ENCODE measurements at regions not wholly inside any gene's neighbourhood (a gene's known extent, or its start where the extent isn't known, plus 50 kb on each side); places are given as distances from the start of the nearest gene placed in this dataset.

DNA sequence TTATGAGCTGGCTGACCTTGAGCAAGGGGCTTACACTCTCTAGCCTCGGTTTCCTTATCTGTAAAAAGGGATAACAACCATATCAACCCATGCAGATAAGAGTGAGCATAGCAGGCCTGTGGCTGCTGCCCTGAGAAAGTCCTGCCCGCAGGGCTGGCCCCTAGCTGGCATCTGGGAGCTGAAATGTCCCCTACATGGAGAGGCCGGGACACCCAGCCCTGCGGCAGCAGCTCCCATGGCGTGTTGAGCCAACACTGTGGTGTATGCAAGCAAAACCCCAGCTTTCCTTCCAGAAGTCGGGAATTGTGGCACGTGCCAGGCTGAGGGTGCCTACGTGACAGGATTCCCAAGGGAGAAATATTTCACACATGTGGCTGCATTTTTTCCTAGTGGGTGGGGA lies 358.9 kb downstream of the CTTN start:
- intact Hi-C loops (cut with micrococcal nuclease; ENCODE audit: unreplicated experiment): no loop called here
- Histone ChIP-seq H3K27ac (ENCODE audit: low read depth, low read length, poor library complexity, severe bottlenecking) (no peak overlapping the region), H3K4me1 (ENCODE audit: insufficient read depth, low read length, poor library complexity, severe bottlenecking) (no peaks in the 10 kb centered on the region), H3K36me3 (ENCODE audit: insufficient read depth, low read length, poor library complexity, severe bottlenecking) (no peaks in the 10 kb centered on the region), H3K27me3 (replicated peaks; ENCODE audit: insufficient read depth, low read depth, low read length, poor library complexity) (peaks cover 14% of the 10 kb centered on the region), H3K4me3 (ENCODE audit: low read depth, low read length, poor library complexity, severe bottlenecking) (no peak overlapping the region), H3K9me3 (ENCODE audit: low read depth, low read length, poor library complexity, severe bottlenecking) (no peaks in the 10 kb centered on the region)
- CTCF ChIA-PET: no interaction called here
- POLR2A ChIA-PET (ENCODE audit: low non-redundant PET): no interaction called here
- no peak for DNase-seq (ENCODE audit: low spot score)
- no peak for TF ChIP-seq EZH2 (IDR thresholded peaks at IDR 0.05; ENCODE audit: borderline replicate concordance, low read depth, low read length, poor library complexity, severe bottlenecking)
- TF ChIP-seq, protein P1, sequence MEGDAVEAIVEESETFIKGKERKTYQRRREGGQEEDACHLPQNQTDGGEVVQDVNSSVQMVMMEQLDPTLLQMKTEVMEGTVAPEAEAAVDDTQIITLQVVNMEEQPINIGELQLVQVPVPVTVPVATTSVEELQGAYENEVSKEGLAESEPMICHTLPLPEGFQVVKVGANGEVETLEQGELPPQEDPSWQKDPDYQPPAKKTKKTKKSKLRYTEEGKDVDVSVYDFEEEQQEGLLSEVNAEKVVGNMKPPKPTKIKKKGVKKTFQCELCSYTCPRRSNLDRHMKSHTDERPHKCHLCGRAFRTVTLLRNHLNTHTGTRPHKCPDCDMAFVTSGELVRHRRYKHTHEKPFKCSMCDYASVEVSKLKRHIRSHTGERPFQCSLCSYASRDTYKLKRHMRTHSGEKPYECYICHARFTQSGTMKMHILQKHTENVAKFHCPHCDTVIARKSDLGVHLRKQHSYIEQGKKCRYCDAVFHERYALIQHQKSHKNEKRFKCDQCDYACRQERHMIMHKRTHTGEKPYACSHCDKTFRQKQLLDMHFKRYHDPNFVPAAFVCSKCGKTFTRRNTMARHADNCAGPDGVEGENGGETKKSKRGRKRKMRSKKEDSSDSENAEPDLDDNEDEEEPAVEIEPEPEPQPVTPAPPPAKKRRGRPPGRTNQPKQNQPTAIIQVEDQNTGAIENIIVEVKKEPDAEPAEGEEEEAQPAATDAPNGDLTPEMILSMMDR (conservative IDR thresholded peaks at IDR 0.05; ENCODE audit: low read depth, low read length): no peak
- no TSS peak for BruUV-seq (replicated peaks)

DNA sequence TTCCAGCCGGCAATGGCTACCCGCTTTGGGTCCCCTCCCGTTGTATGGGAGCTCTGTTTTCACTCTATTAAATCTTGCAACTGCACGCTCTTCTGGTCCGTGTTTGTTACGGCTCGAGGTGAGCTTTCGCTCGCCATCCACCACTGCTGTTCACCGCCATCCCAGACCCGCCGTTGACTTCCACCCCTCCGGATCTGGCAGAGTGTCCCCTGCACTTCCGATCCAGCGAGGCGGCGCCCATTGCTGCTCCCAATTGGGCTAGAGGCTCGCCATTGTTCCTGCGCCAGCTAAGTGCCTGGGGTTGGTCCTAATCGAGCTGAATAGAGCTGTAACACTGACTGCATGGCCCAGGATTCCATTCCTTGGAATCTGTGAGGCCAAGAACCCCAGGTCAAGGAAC lies 359.9 kb downstream of the CTTN start:
- no TSS peak for BruUV-seq (replicated peaks)
- CTCF ChIA-PET: interaction anchor here (0.6 kb wide), 1 partner anchor 289 kb away, joined by 6 read pairs; no protein-coding TSS in a partner anchor
- intact Hi-C loops (cut with micrococcal nuclease; ENCODE audit: unreplicated experiment): no loop called here

DNA sequence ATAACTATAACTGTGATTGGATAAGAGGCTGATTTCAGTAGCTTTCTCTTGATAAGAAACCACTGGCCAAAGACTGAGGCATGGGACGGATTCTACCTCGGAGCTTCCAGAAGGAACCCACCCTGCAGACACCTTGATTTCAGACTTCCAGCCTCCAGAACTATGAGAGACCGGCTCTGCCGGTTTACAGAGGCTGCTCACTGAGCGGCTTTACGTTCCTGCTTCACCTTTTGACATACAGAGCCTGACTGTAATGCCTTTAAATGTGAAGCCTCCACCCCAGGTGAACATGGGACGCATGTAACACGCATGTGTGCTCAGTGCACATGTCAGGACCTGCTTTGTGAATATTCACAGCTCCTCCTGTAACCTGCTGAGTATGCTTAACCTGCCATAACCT lies 361.5 kb downstream of the CTTN start:
- no peaks in the 10 kb centered on the region for H3K9me3 ChIP-seq (ENCODE audit: low read depth, low read length, poor library complexity, severe bottlenecking)
- ChIA-PET POLR2A (ENCODE audit: low non-redundant PET) (no interaction called here), CTCF (no interaction called here)
- no TSS peak for BruUV-seq (replicated peaks)
- intact Hi-C loops (cut with micrococcal nuclease; ENCODE audit: unreplicated experiment): no loop called here
- DNase-seq (ENCODE audit: low spot score): no peak
- no peak overlapping the region for H3K4me3 ChIP-seq (ENCODE audit: low read depth, low read length, poor library complexity, severe bottlenecking)
- no peaks in the 10 kb centered on the region for H3K36me3 ChIP-seq (ENCODE audit: insufficient read depth, low read length, poor library complexity, severe bottlenecking)
- H3K4me1 ChIP-seq (ENCODE audit: insufficient read depth, low read length, poor library complexity, severe bottlenecking): no peaks in the 10 kb centered on the region
- TF ChIP-seq, protein P1 (conservative IDR thresholded peaks at IDR 0.05; ENCODE audit: low read depth, low read length): no peak
- no peak for TF ChIP-seq EZH2 (IDR thresholded peaks at IDR 0.05; ENCODE audit: borderline replicate concordance, low read depth, low read length, poor library complexity, severe bottlenecking)
- H3K27ac ChIP-seq (ENCODE audit: low read depth, low read length, poor library complexity, severe bottlenecking): no peak overlapping the region
- peaks cover 14% of the 10 kb centered on the region for H3K27me3 ChIP-seq (replicated peaks; ENCODE audit: insufficient read depth, low read depth, low read length, poor library complexity)

More for the DNA sequence above, 359.9 kb downstream of the CTTN start:
- Histone ChIP-seq H3K36me3 (ENCODE audit: insufficient read depth, low read length, poor library complexity, severe bottlenecking) (no peaks in the 10 kb centered on the region), H3K4me3 (ENCODE audit: low read depth, low read length, poor library complexity, severe bottlenecking) (no peak overlapping the region), H3K27ac (ENCODE audit: low read depth, low read length, poor library complexity, severe bottlenecking) (no peak overlapping the region), H3K4me1 (ENCODE audit: insufficient read depth, low read length, poor library complexity, severe bottlenecking) (no peaks in the 10 kb centered on the region), H3K27me3 (replicated peaks; ENCODE audit: insufficient read depth, low read depth, low read length, poor library complexity) (peaks cover 14% of the 10 kb centered on the region), H3K9me3 (ENCODE audit: low read depth, low read length, poor library complexity, severe bottlenecking) (no peaks in the 10 kb centered on the region)
- no peak for DNase-seq (ENCODE audit: low spot score)
- POLR2A ChIA-PET (ENCODE audit: low non-redundant PET): no interaction called here
- no peak for TF ChIP-seq EZH2 (IDR thresholded peaks at IDR 0.05; ENCODE audit: borderline replicate concordance, low read depth, low read length, poor library complexity, severe bottlenecking)
- TF ChIP-seq, protein P1 (conservative IDR thresholded peaks at IDR 0.05; ENCODE audit: low read depth, low read length): no peak

All from A673 (cell line).